Nucleus accumbens (tissue), 56 donors: ENCODE measurements at regions not wholly inside any gene's neighbourhood (a gene's known extent, or its start where the extent isn't known, plus 50 kb on each side); places are given as distances from the start of the nearest gene placed in this dataset.
A peak's percentile ranks its signal among the peaks of the same experiment; 100 is the strongest.

Experiments
- DNase-seq, 56 donors: peaks; one replicate each; lab custom pipeline; 2025; lab: John Stamatoyannopoulos, UW

GRCh38 chr2:71826826-71827523, 320.7 kb downstream of the CYP26B1 start:
- DNase-seq, result no peak

GRCh38 chr2:71826299-71826698, 321.4 kb downstream of the CYP26B1 start:
- DNase-seq, result no peak

GRCh38 chr2:71824436-71824835, 323.2 kb downstream of the CYP26B1 start:
- DNase-seq, result no peak

GRCh38 chr2:71823526-71823925, 324.1 kb downstream of the CYP26B1 start:
- DNase-seq, result no peak

GRCh38 chr2:71822463-71822862, 325.2 kb downstream of the CYP26B1 start:
- no peak for DNase-seq

DNA sequence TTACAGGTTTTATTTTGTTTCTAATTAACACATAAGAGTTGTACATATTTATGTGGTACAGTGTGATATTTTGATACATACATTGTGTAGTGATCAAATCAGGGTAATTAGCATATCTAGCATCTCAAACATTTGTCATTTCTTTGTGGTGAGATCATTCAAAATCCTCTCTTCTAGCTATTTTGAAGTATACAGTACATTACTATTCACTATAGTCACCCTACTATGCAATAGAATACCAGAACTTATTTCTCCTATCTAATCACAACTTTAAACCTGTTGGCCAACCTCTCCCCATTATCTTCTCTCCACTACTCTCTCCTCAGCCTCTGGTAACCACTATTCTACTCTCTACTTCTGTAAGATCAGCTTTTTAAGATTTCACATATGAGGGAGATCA, 325.8 kb downstream of the CYP26B1 start:
- DNase-seq, result no peak

DNA sequence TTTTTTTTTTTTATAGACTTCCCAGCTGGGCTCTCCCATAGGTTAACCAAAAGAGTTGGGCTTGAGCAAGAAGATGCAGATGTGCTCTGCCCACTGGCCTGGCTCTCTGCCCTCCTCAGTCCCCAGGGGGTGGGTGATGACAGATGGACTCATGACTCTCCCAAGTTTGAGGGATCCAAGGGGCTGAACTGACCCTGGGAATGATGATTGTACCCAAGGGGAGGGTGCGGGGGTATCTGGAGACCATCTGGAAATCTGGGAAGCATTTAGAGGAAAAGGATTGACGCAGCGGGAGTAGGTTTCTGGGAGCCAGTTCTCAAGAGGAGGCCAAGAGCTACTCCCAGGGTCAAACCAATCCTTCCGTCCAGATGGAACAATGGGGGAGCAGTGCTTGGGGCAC, 330.8 kb downstream of the CYP26B1 start:
- no peak for DNase-seq

- no peak for DNase-seq
Measured at GRCh38 chr2:71815701-71816474, 331.8 kb downstream of the CYP26B1 start.

- no peak for DNase-seq
Measured at GRCh38 chr2:71814885-71815284, 332.8 kb downstream of the CYP26B1 start.

DNA sequence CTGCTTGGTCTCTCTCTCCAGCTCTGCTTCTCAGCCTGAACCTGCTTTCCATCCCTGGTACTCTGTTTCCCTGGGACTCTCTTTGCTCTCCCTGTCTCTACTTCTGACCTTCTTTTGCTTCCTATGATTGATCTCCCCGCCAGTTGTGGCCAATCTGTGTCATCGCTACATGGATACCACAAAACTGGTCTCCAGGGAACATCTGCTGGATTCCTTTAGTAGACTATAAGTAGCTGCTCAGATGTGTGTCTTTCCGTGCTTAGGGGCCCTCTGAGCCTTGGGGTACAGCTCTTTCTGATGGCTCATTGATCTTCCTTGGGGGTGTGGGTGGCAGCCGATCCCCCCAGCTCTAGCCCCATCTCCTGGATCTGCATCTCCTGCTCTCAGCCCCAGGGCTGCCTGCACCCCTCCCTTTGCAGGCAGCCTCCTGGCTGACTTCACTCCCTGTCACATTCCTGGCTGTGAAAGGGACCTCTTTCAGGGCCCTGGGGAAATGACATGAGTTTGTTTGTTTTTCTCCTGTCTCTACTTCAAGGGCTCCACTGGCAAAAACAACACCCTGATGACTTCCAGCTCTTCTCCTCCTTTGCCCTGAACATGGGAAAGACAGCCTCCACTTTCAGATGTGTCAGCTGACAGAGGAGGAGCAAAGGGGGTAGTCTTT, 333.7 kb downstream of the CYP26B1 start:
- DNase-seq, result no peak

GRCh38 chr2:71813315-71813714, 334.3 kb downstream of the CYP26B1 start:
- no peak for DNase-seq

GRCh38 chr2:71812736-71813135, 334.9 kb downstream of the CYP26B1 start:
- no peak for DNase-seq

DNA sequence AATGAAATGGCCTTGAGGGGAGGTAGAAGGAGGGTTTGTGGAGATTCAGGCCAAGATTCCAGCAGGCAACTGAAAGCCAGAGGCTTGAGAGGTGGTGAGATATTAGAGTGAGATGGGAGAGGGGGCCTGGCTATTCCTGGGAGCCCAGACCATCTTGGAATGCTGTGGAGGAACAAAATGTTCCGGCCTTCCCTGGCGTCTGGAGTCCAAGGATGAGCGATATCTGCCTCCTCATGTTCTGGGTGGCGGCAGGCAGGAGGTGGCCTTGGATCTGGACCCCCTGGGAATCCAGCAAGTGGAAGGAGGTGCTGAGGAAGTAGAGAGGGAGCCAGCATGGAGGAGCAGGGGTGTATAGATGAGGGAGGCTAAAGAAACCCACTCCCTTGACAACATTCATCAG, 335.9 kb downstream of the CYP26B1 start:
- DNase-seq, result no peak

GRCh38 chr2:71811157-71811556, 336.5 kb downstream of the CYP26B1 start:
- no peak for DNase-seq

GRCh38 chr2:71807581-71808451, 339.8 kb downstream of the CYP26B1 start:
- DNase-seq, result no peak

- DNase-seq, result no peak
Measured at GRCh38 chr2:71806432-71806831, 341.2 kb downstream of the CYP26B1 start.

GRCh38 chr2:71804281-71804751, 343.3 kb downstream of the CYP26B1 start:
- no peak for DNase-seq

GRCh38 chr2:71803398-71803797, 344.3 kb downstream of the CYP26B1 start:
- DNase-seq, result no peak

DNA sequence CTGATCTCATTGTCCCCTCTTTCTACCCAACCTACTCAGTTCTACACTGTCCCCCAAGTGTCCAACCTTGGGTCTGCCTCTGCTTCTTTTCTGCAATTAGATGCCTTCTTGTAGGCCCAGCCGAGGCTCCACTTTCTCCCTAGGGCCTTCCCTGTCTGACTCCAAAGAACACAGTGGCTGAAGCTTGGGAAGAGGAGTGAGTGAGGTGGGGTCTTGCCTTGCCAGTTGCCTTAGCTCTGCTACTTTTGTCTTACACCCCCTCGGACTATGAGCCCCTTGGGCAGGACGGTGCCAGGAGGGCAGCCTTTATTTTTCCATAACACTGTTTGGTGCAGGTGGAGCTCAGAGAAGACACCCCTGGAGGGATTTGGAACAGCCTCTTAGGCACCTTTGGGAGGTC, 345.1 kb downstream of the CYP26B1 start:
- no peak for DNase-seq

- peak in 33 of 56 donors; percentile 6 to 77 (median 26) for DNase-seq
Measured at GRCh38 chr2:71801969-71802368, 345.7 kb downstream of the CYP26B1 start.
